Ovary (tissue), 7 donors: ENCODE measurements at regions not wholly inside any gene's neighbourhood (a gene's known extent, or its start where the extent isn't known, plus 50 kb on each side); places are given as distances from the start of the nearest gene placed in this dataset.

Source experiments
- DNase-seq, 5 donors: peaks; one replicate each; pipeline ENCODE4 v3.0.0-alpha.2; 2019 to 2020
- H3K27ac ChIP-seq, 2 donors: fragments of 200-600 bp; one replicate each; pipeline versions ENCODE4 v1.5.1 to v1.8.0; 2019 to 2022
- H3K27me3 ChIP-seq: fragments of 200-600 bp; one replicate; pipeline ENCODE4 v1.8.0; 2022
- H3K36me3 ChIP-seq: fragments of 200-600 bp; sonication (generic); one replicate; pipeline ENCODE4 v1.5.1; 2019
- H3K4me1 ChIP-seq: one replicate; pipeline ENCODE4 v1.8.1; 2013; ENCODE audit warnings: mild to moderate bottlenecking, moderate library complexity; ENCODE audit not compliant: insufficient read depth
- H3K4me3 ChIP-seq: fragments of 200-600 bp; sonication (generic); one replicate; pipeline ENCODE4 v1.5.1; 2017
- H3K9me3 ChIP-seq, 2 donors: fragments of 200-600 bp in 1 of 2; sonication (generic) in 1 of 2; one replicate each; pipeline versions ENCODE4 v1.5.1 to v1.8.1; 2013 to 2019; ENCODE audit warnings: mild to moderate bottlenecking in 1 of 2, moderate library complexity in 1 of 2
- EP300 ChIP-seq: sonication (generic); formaldehyde crosslinking; IDR thresholded peaks from one replicate; pipeline ENCODE4 v1.6.1; 2017; ENCODE audit warnings: antibody characterized with exemption
- POLR2A ChIP-seq: fragments of 450-650 bp; IDR thresholded peaks from one replicate; pipeline ENCODE4 v1.6.1; 2017; ENCODE audit warnings: antibody characterized with exemption, mild to moderate bottlenecking, moderate library complexity
- WGBS, 3 donors: extraction: QIAGEN DNeasy Blood & Tissue Kit in 1 of 3; methylation state at CpG; one replicate each; pipeline versions ENCODE4 v1.1.5 to v1.1.7; 2013 to 2017; 5-methylcytosine and 5-hydroxymethylcytosine counted together
- intact Hi-C, 4 donors: fragments of 100-400 bp; cut with DNase I; formaldehyde crosslinking; loops; one replicate each; pipeline versions ENCODE4 v1.11.0 to v1.15.1; 2022 to 2023
- TF ChIP-seq, protein P1 (sequence below), 3 donors: fragments of 450-650 bp in 2 of 3; fragments of 200-600 bp in 1 of 3; IDR thresholded peaks; one replicate each; pipeline versions ENCODE4 v1.5.1 to v1.8.0; 2016 to 2022; ENCODE audit warnings: antibody characterized with exemption in 3 of 3, mild to moderate bottlenecking in 1 of 3
- donor health status: DM: no; HTN: no; CAD: no; lungs with moderate emphysema.
- donor health status: DM: no; HTN: no; CAD: no.
- donor health status: Bipolar disorder and iron deficiency.
- donor health status: DM: no; HTN: no; CAD: no.
- donor health status: DM: yes; HTN: yes; CAD: no.

DNA sequence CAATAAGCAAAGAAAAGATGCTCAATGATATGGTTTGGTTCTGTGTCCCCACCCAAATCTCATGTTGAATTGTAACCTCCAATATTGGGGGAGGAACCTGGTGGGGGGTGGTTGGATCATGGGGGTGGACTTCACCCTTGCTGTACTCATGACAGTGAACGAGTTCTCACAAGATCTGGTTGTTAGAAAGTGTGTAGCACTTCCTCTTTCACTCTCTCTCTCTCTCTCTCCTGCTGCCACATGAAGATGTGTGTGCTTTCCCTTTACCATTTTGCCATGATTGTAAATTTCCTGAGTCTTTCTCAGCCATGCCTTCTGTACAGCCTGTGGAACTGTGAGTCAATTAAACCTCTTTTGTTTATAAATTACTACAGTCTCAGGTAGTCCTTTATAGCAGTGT is 248.4 kb downstream of the HHIPL2 start:
- Histone ChIP-seq H3K27me3 (no peaks in the 10 kb centered on the region), H3K9me3 (no peaks in the 10 kb centered on the region), H3K27ac (no peak overlapping the region), H3K4me1 (no peaks in the 10 kb centered on the region), H3K36me3 (no peaks in the 10 kb centered on the region), H3K4me3 (no peak overlapping the region)
- 58 to 74% (median 67%) methylated on average over 1 of the region's 1 CpG for WGBS, 3 donors
- no peak for DNase-seq
- TF ChIP-seq POLR2A (no peak), EP300 (no peak)
- TF ChIP-seq, protein P1, sequence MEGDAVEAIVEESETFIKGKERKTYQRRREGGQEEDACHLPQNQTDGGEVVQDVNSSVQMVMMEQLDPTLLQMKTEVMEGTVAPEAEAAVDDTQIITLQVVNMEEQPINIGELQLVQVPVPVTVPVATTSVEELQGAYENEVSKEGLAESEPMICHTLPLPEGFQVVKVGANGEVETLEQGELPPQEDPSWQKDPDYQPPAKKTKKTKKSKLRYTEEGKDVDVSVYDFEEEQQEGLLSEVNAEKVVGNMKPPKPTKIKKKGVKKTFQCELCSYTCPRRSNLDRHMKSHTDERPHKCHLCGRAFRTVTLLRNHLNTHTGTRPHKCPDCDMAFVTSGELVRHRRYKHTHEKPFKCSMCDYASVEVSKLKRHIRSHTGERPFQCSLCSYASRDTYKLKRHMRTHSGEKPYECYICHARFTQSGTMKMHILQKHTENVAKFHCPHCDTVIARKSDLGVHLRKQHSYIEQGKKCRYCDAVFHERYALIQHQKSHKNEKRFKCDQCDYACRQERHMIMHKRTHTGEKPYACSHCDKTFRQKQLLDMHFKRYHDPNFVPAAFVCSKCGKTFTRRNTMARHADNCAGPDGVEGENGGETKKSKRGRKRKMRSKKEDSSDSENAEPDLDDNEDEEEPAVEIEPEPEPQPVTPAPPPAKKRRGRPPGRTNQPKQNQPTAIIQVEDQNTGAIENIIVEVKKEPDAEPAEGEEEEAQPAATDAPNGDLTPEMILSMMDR (IDR thresholded peaks at IDR 0.05) = no peak
- intact Hi-C loops = no loop called here

DNA sequence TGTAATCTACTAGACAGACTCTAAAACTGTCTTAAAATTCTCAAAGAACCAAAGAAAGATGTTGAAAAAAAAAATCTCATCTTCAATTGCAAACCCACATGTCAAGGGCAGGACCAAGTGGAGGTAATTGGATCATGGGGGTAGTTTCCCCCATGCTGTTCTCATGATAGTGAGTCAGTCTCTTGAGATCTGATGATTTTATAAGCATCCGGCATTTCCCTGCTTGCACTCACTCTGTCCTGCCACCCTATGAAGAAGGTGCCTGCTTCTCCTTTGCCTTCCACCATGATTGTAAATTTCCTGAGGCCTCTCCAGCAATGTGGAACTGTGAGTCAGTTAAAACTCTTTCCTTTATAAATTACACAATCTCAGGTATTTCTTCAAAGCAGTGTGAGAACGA is 257.0 kb downstream of the HHIPL2 start:
- Histone ChIP-seq H3K36me3 (no peaks in the 10 kb centered on the region), H3K9me3 (no peaks in the 10 kb centered on the region), H3K27ac (no peak overlapping the region), H3K4me3 (no peak overlapping the region), H3K4me1 (no peaks in the 10 kb centered on the region), H3K27me3 (no peaks in the 10 kb centered on the region)
- no peak for DNase-seq
- WGBS, 3 donors = 92 to 95% (median 93%) methylated on average over 2 of the region's 2 CpGs
- TF ChIP-seq, protein P1 (IDR thresholded peaks at IDR 0.05) = no peak
- TF ChIP-seq EP300 (no peak), POLR2A (no peak)
- intact Hi-C loops = no loop called here

DNA sequence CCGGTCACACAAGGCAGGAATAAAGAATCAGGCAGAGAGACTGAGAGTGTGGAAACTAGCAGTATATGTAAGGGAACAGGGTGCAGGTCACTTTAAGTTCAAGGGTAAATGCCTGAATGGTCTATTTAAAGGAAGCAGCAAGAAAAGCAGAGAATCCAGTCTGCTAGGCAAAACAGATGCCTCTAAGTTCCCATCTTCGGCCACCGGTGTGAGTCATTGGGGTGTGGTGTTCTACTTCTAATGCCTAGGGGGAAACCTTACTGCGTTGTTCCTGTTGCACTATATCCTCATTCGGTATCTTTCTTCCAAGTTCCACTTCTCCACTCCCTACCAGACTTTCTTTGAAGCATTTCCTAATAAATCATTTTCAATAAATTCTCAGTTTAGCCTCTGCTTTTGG is 259.9 kb downstream of the HHIPL2 start:
- Histone ChIP-seq H3K36me3 (no peaks in the 10 kb centered on the region), H3K4me3 (no peak overlapping the region), H3K27me3 (no peaks in the 10 kb centered on the region), H3K27ac (no peak overlapping the region), H3K4me1 (peaks cover 3% of the 10 kb centered on the region), H3K9me3 (no peaks in the 10 kb centered on the region)
- DNase-seq = no peak
- intact Hi-C loops = no loop called here
- 31 to 58% (median 34%) methylated on average over 5 of the region's 5 CpGs for WGBS, 3 donors
- TF ChIP-seq, protein P1 (IDR thresholded peaks at IDR 0.05) = no peak
- TF ChIP-seq EP300 = no peak
- no peak for TF ChIP-seq POLR2A

DNA sequence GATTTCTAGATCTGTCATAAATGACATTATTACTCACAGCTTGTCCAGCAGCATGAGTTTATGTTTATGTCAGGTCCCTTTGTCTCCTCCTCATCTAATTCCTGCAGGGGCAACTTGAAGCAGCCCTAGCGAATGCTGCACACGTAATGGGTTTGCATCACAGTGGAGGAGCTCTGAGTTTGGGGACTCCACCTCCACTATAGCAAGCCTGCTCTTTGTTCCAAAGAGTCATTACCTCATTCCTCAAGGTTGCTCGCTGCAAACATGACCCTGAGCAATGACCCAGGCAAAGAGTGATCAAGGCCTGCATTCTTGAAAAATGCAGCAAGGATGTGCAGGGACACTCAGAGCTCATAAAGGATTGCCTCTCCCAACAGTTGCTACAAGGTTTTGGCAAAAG is 261.9 kb downstream of the HHIPL2 start:
- no peaks in the 10 kb centered on the region for H3K27me3 ChIP-seq
- intact Hi-C loops = no loop called here
- peaks cover 3% of the 10 kb centered on the region for H3K4me1 ChIP-seq
- no peak for DNase-seq
- H3K27ac ChIP-seq = no peak overlapping the region
- no peaks in the 10 kb centered on the region for H3K9me3 ChIP-seq
- no peak overlapping the region for H3K4me3 ChIP-seq
- no peaks in the 10 kb centered on the region for H3K36me3 ChIP-seq
- TF ChIP-seq, protein P1 (IDR thresholded peaks at IDR 0.05) = no peak
- WGBS, 3 donors = 76 to 90% (median 80%) methylated on average over 3 of the region's 3 CpGs

DNA sequence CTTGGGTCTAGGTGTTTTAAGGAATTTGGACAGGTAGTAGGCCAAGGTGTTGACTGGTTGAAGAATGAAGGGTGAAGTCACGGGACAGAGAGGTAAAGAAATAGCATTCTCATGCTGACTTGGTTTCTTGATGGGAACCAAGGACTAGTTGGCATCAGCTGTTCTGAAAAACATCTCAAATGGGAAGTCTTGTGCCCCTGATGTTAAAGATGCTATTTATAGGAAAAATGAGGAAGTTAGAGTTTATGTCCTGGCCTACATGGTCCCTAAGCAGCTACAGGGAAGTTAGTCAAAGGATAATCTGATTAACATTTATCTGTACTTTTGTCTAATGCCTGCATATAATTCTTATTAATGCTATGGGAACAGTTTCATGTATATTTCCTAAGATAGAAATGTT is 262.4 kb downstream of the HHIPL2 start:
- TF ChIP-seq EP300 (no peak), POLR2A (no peak)
- TF ChIP-seq, protein P1 (IDR thresholded peaks at IDR 0.05) = no peak
- intact Hi-C loops = no loop called here
- H3K27ac ChIP-seq = no peak overlapping the region
- 87 to 95% (median 94%) methylated on average over 1 of the region's 1 CpG for WGBS, 3 donors
- no peak for DNase-seq
- H3K4me3 ChIP-seq = no peak overlapping the region
- H3K36me3 ChIP-seq = no peaks in the 10 kb centered on the region
- no peaks in the 10 kb centered on the region for H3K27me3 ChIP-seq
- H3K4me1 ChIP-seq = peaks cover 3% of the 10 kb centered on the region
- no peaks in the 10 kb centered on the region for H3K9me3 ChIP-seq
